HUES64 (cell line): ENCODE measurements at regions not wholly inside any gene's neighbourhood (a gene's known extent, or its start where the extent isn't known, plus 50 kb on each side); places are given as distances from the start of the nearest gene placed in this dataset.

Source experiments
- H3K27ac ChIP-seq: 2 replicates; pipeline ENCODE4 v1.7.0; 2013; ENCODE audit warnings: low read depth, low read length, inconsistent platforms
- H3K27me3 ChIP-seq: 2 replicates; pipeline ENCODE4 v1.6.1; 2013; ENCODE audit warnings: mild to moderate bottlenecking, low read length; ENCODE audit not compliant: insufficient read depth
- H3K36me3 ChIP-seq: 2 replicates; pipeline ENCODE4 v1.6.1; 2013; ENCODE audit warnings: mild to moderate bottlenecking, low read length; ENCODE audit not compliant: insufficient read depth
- H3K4me1 ChIP-seq: 2 replicates; pipeline ENCODE4 v1.6.1; 2013; ENCODE audit warnings: mild to moderate bottlenecking, low read length, moderate library complexity; ENCODE audit not compliant: insufficient read depth
- H3K4me3 ChIP-seq: 2 replicates; pipeline ENCODE4 v1.5.1; 2013; ENCODE audit warnings: mild to moderate bottlenecking, low read length, moderate library complexity
- H3K9ac ChIP-seq: 2 replicates; pipeline ENCODE4 v1.6.1; 2013; ENCODE audit warnings: mild to moderate bottlenecking, low read depth, low read length
- H3K9me3 ChIP-seq: 2 replicates; pipeline ENCODE4 v1.6.1; 2013; ENCODE audit warnings: low read depth, low read length; ENCODE audit not compliant: insufficient read depth
- WGBS: fragments of 150-250, 120-280 bp; methylation state at CpG from one replicate; pipeline ENCODE4 v1.1.7; 2013; ENCODE audit warnings: missing lambda C conversion rate; 5-methylcytosine and 5-hydroxymethylcytosine counted together

- no peak overlapping the region for H3K4me3 ChIP-seq
- no peaks in the 10 kb centered on the region for H3K27me3 ChIP-seq
- H3K36me3 ChIP-seq: no peaks in the 10 kb centered on the region
- 82% methylated on average over 6 of the region's 7 CpGs for WGBS
- no peaks in the 10 kb centered on the region for H3K9me3 ChIP-seq
- H3K27ac ChIP-seq: no peak overlapping the region
- no peaks in the 10 kb centered on the region for H3K4me1 ChIP-seq
- no peak overlapping the region for H3K9ac ChIP-seq
Measured at GRCh38 chr3:111012388-111013248, 59.0 kb upstream of the NECTIN3 start.
